Naive thymus-derived CD8-positive, alpha-beta T cell (primary cell): ENCODE measurements at regions not wholly inside any gene's neighbourhood (a gene's known extent, or its start where the extent isn't known, plus 50 kb on each side); places are given as distances from the start of the nearest gene placed in this dataset.
"Not testable (repeated sequence)": the region's sequence is repeated elsewhere in the genome, so short reads cannot be mapped to it uniquely, and the experiment has no call there.

ENCODE experiments used
- ATAC-seq, 2 donors: fragments of 150-1000 bp; cut with Tn5 transposase in 1 of 2; sonication (Bioruptor Pico), chemical (Tn5 transposase) in 1 of 2; 1 replicate in 1 of 2; 2 replicates in 1 of 2; pipeline ENCODE4 v1.10.0; 2021; ENCODE audit warnings: mild to moderate bottlenecking in 2 of 2, moderate library complexity in 2 of 2
- POLR2A ChIA-PET: fragments of 350-600 bp; sonication (Branson Sonifier 250); formaldehyde crosslinking; loops from one replicate; lab custom pipeline; 2021; ENCODE audit warnings: antibody characterized with exemption; lab: Charles Lee
- DNase-seq, 10 donors: peaks; one replicate each; pipeline versions ENCODE4 v3.0.0 to v3.0.0-alpha.2; 2020 to 2022
- H3K27ac Mint-ChIP-seq, 10 donors: one replicate each; pipeline ENCODE4 v1.8.0; 2020 to 2022; ENCODE audit warnings: mild to moderate bottlenecking in 10 of 10, mixed read lengths in 10 of 10, moderate library complexity in 4 of 10, inconsistent platforms in 1 of 10
- H3K27me3 Mint-ChIP-seq, 5 donors: one replicate each; pipeline ENCODE4 v1.8.0; 2021 to 2022; ENCODE audit warnings: mixed read lengths in 5 of 5
- H3K36me3 Mint-ChIP-seq, 3 donors: one replicate each; pipeline ENCODE4 v1.8.0; 2020 to 2022; ENCODE audit warnings: mixed read lengths in 3 of 3, mild to moderate bottlenecking in 2 of 3, inconsistent platforms in 1 of 3
- H3K4me1 Mint-ChIP-seq, 4 donors: one replicate each; pipeline ENCODE4 v1.8.0; 2021 to 2022; ENCODE audit warnings: mixed read lengths in 4 of 4
- H3K4me3 Mint-ChIP-seq, 10 donors: one replicate each; pipeline ENCODE4 v1.8.0; 2020 to 2022; ENCODE audit warnings: mild to moderate bottlenecking in 10 of 10, mixed read lengths in 10 of 10, moderate library complexity in 6 of 10, inconsistent platforms in 1 of 10
- H3K9me3 Mint-ChIP-seq, 9 donors: one replicate each; pipeline ENCODE4 v1.8.0; 2020 to 2022; ENCODE audit warnings: mixed read lengths in 9 of 9, mild to moderate bottlenecking in 3 of 9, inconsistent platforms in 1 of 9, moderate library complexity in 1 of 9

- POLR2A ChIA-PET, result interaction anchor here (1.2 to 3.1 kb wide), 2 partner anchors 462 to 468 kb away, joined by 3 to 24 read pairs; no protein-coding TSS in a partner anchor
- Mint-ChIP-seq H3K9me3 (no peaks in the 10 kb centered on the region), H3K4me1 (peaks cover 5 to 14% (median 10%) of the 10 kb centered on the region in 4 donors), H3K4me3 (no peak overlapping the region), H3K27me3 (no peaks in the 10 kb centered on the region), H3K27ac (peak overlapping the region in 1 of 10 donors; percentile 30), H3K36me3 (no peaks in the 10 kb centered on the region)
- ATAC-seq, result no peak
- no peak for DNase-seq
Measured at GRCh38 chr6:134642279-134642678, 307.6 kb downstream of the ALDH8A1 start.

DNA sequence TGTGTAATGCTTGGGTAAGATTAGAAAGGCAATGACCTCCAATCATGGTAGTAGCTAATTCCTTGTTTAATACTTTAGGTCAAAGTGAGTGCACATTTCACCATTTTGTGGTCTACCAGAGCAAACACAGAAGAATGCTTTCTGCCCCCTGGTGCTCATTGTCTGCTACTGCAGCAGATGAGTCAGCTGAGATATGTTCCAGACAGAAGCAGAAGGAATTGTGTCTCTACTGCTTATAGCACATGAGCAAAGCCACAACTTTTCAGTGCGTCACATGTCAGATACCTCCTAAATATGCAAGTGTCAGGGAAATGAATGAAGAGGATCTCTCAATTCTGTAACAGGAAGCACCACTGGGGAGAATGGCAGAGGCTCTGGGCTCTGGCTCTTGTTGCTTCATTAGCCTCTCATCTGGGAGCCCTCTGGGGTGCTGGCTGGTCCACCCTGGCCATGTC, 308.9 kb downstream of the ALDH8A1 start:
- H3K9me3 Mint-ChIP-seq, result no peaks in the 10 kb centered on the region
- no peaks in the 10 kb centered on the region for H3K36me3 Mint-ChIP-seq
- DNase-seq, result peak; percentile 45 to 88 (median 74)
- POLR2A ChIA-PET, result interaction anchor here (0.7 to 3.1 kb wide), 9 partner anchors 241 to 479 kb away, joined by 3 to 24 read pairs (median 3); no protein-coding TSS in a partner anchor
- no peak overlapping the region for H3K27ac Mint-ChIP-seq
- no peak overlapping the region for H3K4me3 Mint-ChIP-seq
- ATAC-seq, result peak; percentile 79 to 96
- H3K27me3 Mint-ChIP-seq, result no peaks in the 10 kb centered on the region
- H3K4me1 Mint-ChIP-seq, result peaks cover 5 to 20% (median 15%) of the 10 kb centered on the region in 4 donors

GRCh38 chr6:134640229-134640628, 309.7 kb downstream of the ALDH8A1 start:
- no peak overlapping the region for H3K4me3 Mint-ChIP-seq
- peaks cover 5 to 20% (median 15%) of the 10 kb centered on the region in 4 donors for H3K4me1 Mint-ChIP-seq
- POLR2A ChIA-PET, result interaction anchor here (0.9 to 3.1 kb wide), 7 partner anchors 242 to 478 kb away, joined by 3 to 24 read pairs (median 3); no protein-coding TSS in a partner anchor
- DNase-seq (no peak), ATAC-seq (no peak)
- no peaks in the 10 kb centered on the region for H3K36me3 Mint-ChIP-seq
- H3K27ac Mint-ChIP-seq, result no peak overlapping the region
- no peaks in the 10 kb centered on the region for H3K27me3 Mint-ChIP-seq
- H3K9me3 Mint-ChIP-seq, result no peaks in the 10 kb centered on the region

GRCh38 chr6:134637847-134638437, 312.0 kb downstream of the ALDH8A1 start:
- H3K27ac Mint-ChIP-seq, result no peak overlapping the region
- ATAC-seq (no peak), DNase-seq (no peak)
- no peaks in the 10 kb centered on the region for H3K27me3 Mint-ChIP-seq
- POLR2A ChIA-PET, result no interaction called here
- H3K36me3 Mint-ChIP-seq, result no peaks in the 10 kb centered on the region
- no peak overlapping the region for H3K4me3 Mint-ChIP-seq
- no peaks in the 10 kb centered on the region for H3K9me3 Mint-ChIP-seq
- peaks cover 6 to 24% (median 21%) of the 10 kb centered on the region in 4 donors for H3K4me1 Mint-ChIP-seq

DNA sequence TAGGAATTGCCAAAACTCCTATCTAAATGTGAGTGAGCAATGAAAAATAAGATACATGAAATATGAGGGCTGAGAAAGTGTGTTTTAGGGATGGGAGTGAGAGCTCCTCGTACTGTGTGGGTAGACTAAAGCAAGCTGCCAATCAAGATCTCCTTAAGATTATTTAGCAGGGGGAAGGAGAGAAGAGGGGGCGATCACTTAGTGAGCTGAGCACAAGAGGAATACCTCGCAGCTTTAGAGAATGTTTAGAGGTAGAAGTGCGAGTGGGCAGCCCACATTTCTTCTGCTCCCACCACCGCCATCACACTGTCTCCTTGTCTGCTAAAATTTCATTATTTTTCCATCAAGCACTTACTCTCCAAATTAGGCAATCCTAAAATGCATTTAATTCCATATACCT, 312.6 kb downstream of the ALDH8A1 start:
- peaks cover 8 to 30% (median 27%) of the 10 kb centered on the region in 4 donors for H3K4me1 Mint-ChIP-seq
- POLR2A ChIA-PET, result interaction anchor here (0.6 to 1.2 kb wide), 2 partner anchors 366 to 463 kb away, joined by 3 read pairs; no protein-coding TSS in a partner anchor
- H3K9me3 Mint-ChIP-seq, result no peaks in the 10 kb centered on the region
- no peak overlapping the region for H3K4me3 Mint-ChIP-seq
- H3K27me3 Mint-ChIP-seq, result no peaks in the 10 kb centered on the region
- ATAC-seq (no peak), DNase-seq (no peak)
- H3K36me3 Mint-ChIP-seq, result no peaks in the 10 kb centered on the region
- peak overlapping the region in 1 of 10 donors; percentile 8 for H3K27ac Mint-ChIP-seq

DNA sequence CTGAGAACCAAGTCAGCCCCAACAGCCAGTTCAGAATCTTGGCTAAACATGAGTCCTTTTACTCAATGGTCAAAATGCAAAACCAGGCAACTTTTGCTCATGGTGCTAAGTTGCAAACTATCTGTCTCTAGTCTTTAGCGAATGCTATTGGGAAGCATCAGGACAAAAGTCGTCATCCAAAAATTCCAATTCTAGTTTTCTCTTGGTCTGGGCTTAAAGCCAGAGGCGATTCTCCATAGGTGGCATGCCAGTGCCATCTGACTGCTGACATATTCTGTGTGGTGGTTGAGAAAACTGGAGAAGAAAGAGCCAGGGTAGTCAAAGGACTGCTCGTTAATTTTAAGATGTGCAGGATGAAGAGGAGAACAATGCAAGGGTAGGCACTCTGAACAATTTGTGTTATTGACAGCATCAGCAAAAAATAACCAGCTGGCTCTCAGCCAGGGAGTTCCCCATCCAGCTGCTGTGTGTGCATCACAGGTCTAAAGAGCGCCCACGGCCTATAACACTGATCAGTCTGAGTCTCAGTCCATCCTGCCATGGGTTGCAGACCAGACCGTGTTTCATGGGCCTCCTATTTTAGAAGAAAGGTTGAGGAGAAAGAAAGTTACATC, 313.6 kb downstream of the ALDH8A1 start:
- no peaks in the 10 kb centered on the region for H3K9me3 Mint-ChIP-seq
- DNase-seq, result peak in 4 of 10 donors; percentile 5 to 63 (median 19)
- POLR2A ChIA-PET, result interaction anchor here (1.1 to 1.2 kb wide), 2 partner anchors 436 to 462 kb away, joined by 3 to 4 read pairs; no protein-coding TSS in a partner anchor
- H3K4me1 Mint-ChIP-seq, result peaks cover 10 to 36% (median 34%) of the 10 kb centered on the region in 4 donors
- H3K27ac Mint-ChIP-seq, result peak overlapping the region in 3 of 10 donors; percentile 4 to 65 (median 40)
- no peak for ATAC-seq
- H3K4me3 Mint-ChIP-seq, result no peak overlapping the region
- no peaks in the 10 kb centered on the region for H3K36me3 Mint-ChIP-seq
- no peaks in the 10 kb centered on the region for H3K27me3 Mint-ChIP-seq

DNA sequence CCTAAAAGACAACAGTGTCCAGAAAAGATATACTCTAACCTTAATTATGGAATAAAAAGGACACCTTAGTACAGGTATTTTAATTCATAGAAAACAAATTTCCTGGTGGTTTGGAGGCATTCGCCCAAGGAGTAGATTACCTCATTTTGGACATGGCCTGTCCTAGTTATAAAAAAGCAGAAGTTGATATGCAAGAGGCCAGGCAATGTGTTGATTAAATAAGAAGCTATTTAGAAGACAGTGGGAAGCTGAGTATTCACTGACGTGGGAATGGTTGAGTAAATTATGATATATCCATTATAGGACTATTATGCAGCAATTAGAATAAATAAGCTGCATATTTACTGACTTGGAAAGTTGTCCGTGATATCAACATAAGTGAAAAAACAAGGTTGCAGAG, 314.9 kb downstream of the ALDH8A1 start:
- Mint-ChIP-seq H3K27ac (no peak overlapping the region), H3K9me3 (no peaks in the 10 kb centered on the region), H3K4me3 (no peak overlapping the region), H3K4me1 (peaks cover 11 to 36% (median 31%) of the 10 kb centered on the region in 4 donors), H3K36me3 (no peaks in the 10 kb centered on the region), H3K27me3 (no peaks in the 10 kb centered on the region)
- POLR2A ChIA-PET, result interaction anchor here (1.1 kb wide), 1 partner anchor 434 kb away, joined by 4 read pairs; no protein-coding TSS in a partner anchor
- DNase-seq, result no peak
- no peak for ATAC-seq

DNA sequence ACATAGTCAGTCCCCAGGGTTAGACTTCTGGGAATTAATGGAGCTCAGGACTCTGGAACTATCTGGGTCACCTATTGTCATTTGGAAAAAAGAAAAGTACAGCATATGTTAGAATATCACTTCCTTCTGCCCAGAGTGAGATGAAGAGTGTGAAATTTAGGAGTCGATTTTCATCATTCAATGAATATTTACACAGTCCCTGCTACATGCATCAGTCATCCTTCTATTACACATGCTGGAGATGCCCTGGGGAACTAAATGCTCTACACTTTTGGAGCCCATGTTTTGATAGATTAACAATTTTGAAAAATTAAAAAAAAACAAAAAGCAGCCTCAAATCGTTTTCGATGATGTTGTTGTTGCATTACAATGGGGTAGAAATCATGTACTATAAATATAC, 315.4 kb downstream of the ALDH8A1 start:
- ATAC-seq (no peak), DNase-seq (no peak)
- Mint-ChIP-seq H3K4me1 (peaks cover 11 to 36% (median 31%) of the 10 kb centered on the region in 4 donors), H3K4me3 (peak overlapping the region in 4 of 10 donors; percentile 2 to 50 (median 21)), H3K27ac (peak overlapping the region in 3 of 10 donors; percentile 11 to 86 (median 46)), H3K9me3 (no peaks in the 10 kb centered on the region), H3K36me3 (no peaks in the 10 kb centered on the region), H3K27me3 (no peaks in the 10 kb centered on the region)
- POLR2A ChIA-PET, result no interaction called here

- peak overlapping the region; percentile 54 to 90 (median 82) for H3K27ac Mint-ChIP-seq
- not testable (repeated sequence) for H3K27me3 Mint-ChIP-seq, H3K36me3 Mint-ChIP-seq, H3K9me3 Mint-ChIP-seq
- ATAC-seq (peak; percentile 62 to 79), DNase-seq (peak in 8 of 10 donors; percentile 12 to 50 (median 26))
- peak overlapping the region; percentile 77 to 93 (median 86) for H3K4me3 Mint-ChIP-seq
- POLR2A ChIA-PET, result interaction anchor here (1.7 kb wide), 1 partner anchor 457 kb away, joined by 4 read pairs; no protein-coding TSS in a partner anchor
- H3K4me1 Mint-ChIP-seq, result peaks cover 11 to 36% (median 31%) of the 10 kb centered on the region in 4 donors
Measured at GRCh38 chr6:134632982-134633940, 315.3 kb upstream of the SGK1 start.

DNA sequence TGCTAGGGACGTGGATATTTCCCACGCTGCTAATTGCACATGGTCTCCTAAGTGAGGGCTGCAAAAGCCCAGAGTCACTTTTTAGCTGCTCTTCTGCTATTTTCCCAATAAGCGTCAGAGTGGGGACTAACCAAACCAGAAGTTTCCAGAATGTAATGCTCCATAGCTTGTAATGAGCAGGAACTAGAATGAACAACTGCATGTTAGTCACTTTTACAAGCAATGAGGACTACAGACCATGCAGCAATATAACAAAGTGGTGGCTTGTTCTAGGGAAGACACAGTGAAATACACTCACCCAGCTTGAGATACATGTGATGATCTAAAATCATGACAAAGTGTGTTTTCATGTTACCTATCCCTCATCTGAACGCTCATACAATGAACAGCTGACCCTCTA, 314.1 kb upstream of the SGK1 start:
- DNase-seq, result no peak
- Mint-ChIP-seq H3K9me3 (no peaks in the 10 kb centered on the region), H3K4me3 (peak overlapping the region in 7 of 10 donors; percentile 21 to 84 (median 38)), H3K4me1 (peaks cover 11 to 36% (median 30%) of the 10 kb centered on the region in 4 donors), H3K27me3 (no peaks in the 10 kb centered on the region), H3K36me3 (no peaks in the 10 kb centered on the region), H3K27ac (no peak overlapping the region)
- ATAC-seq, result peak in 1 of 2 donors; percentile 33
- POLR2A ChIA-PET, result interaction anchor here (1.7 kb wide), 1 partner anchor 456 kb away, joined by 4 read pairs; no protein-coding TSS in a partner anchor

- POLR2A ChIA-PET, result interaction anchor here (1.7 kb wide), 1 partner anchor 455 kb away, joined by 4 read pairs; no protein-coding TSS in a partner anchor
- Mint-ChIP-seq H3K27me3 (no peaks in the 10 kb centered on the region), H3K36me3 (no peaks in the 10 kb centered on the region), H3K27ac (no peak overlapping the region), H3K4me3 (no peak overlapping the region), H3K4me1 (peaks cover 11 to 35% (median 29%) of the 10 kb centered on the region in 4 donors), H3K9me3 (no peaks in the 10 kb centered on the region)
- DNase-seq (no peak), ATAC-seq (no peak)
Measured at GRCh38 chr6:134631398-134631924, 313.5 kb upstream of the SGK1 start.
